RKO (cell line): ENCODE measurements at regions not wholly inside any gene's neighbourhood (a gene's known extent, or its start where the extent isn't known, plus 50 kb on each side); places are given as distances from the start of the nearest gene placed in this dataset.
"Not testable (repeated sequence)": the region's sequence is repeated elsewhere in the genome, so short reads cannot be mapped to it uniquely, and the experiment has no call there.

Experiments
- DNase-seq: peaks from one replicate; pipeline ENCODE4 v3.0.0-alpha.2; 2016; ENCODE audit warnings: low spot score

DNA sequence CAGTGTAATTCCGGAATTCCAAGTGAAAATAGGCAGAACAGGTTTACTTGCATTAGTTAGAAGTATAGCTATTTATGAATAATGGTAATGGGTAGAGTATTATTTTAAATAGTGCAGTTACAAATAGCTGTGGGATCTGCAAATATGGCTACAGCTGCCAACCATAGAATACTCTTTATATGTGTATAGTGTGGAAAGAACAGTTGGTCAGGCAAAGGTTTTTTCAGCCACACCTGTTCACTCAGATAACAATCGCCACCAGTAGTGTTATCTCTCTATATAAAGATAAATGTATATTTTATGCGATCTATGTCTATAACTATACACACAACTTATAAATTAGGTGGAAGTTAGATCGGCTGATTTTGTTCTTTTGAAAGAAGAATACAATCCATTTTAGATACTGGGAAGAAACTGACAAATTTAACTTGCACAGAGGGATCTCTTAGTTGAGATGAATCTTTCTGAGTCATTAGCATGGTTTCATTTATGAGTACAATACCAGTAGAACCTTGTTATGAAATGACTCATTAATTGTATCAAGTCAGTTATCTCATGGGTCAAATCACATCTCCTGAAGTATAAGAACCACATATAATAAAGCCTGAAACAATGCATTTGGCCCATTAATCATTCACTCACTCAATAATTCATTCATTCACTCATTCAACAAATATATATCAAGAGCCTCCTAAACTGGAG lies 100.9 kb upstream of the NR3C2 start:
- peak; percentile 11 for DNase-seq

GRCh38 chr4:148540622-148541326 lies 98.6 kb upstream of the NR3C2 start:
- DNase-seq = no peak

DNA sequence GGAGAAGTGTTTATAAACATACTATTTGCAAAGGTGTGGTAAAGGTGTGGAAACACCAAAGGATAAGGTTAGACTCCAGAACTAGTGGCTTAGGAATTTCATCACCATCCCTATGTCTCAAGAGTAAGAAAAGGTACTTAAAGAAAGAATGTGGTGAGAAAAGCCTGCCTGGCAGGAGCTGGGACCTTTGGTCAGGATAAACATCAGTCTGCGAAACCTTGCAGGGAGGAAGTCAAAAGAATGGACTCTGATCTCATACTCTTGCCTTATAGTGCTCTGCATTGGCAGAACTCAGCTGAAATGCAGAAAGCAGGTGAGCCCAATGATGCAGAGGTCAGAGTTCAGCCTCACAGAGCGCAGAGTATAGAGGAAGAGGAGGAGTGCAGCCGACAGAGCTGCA lies 97.2 kb upstream of the NR3C2 start:
- DNase-seq = no peak

DNA sequence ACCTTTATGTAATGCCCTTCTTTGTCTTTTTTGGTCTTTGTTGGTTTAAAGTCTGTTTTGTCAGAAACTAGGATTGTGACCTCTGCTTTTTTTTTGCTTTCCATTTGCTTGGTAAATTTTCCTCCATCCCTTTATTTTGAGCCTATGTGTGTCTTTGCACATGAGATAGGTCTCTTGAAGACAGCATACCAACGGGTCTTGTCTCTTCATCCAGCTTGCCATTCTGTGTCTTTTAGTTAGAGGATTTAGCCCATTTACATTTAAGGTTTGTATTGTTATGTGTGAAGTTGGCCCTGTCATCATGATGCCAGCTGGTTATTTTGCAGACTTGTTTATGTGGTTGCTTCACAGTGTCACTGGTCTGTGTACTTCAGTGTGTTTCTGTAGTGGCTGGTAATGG lies 91.6 kb upstream of the NR3C2 start:
- DNase-seq = not testable (repeated sequence)

- no peak for DNase-seq
Measured at GRCh38 chr4:148530114-148530513, 87.9 kb upstream of the NR3C2 start.

DNA sequence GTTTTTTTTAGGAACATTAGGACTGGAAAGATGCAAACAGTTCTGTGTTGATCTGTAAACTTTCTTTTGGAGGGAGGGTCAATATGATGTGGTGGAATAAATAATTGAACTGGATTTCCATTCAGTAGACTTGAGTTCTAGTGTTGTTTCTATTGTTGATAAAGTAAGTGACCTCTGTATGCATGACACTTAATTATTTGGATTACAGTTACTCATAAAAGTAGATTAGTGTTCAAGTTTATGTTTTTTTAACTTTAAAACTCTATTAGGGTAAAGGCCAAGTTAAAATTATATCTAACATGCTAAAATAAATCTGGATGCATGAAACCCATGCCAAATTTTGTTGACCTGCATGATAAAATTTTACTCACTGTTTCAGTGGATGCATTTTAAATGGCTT lies 85.4 kb upstream of the NR3C2 start:
- DNase-seq = no peak

DNA sequence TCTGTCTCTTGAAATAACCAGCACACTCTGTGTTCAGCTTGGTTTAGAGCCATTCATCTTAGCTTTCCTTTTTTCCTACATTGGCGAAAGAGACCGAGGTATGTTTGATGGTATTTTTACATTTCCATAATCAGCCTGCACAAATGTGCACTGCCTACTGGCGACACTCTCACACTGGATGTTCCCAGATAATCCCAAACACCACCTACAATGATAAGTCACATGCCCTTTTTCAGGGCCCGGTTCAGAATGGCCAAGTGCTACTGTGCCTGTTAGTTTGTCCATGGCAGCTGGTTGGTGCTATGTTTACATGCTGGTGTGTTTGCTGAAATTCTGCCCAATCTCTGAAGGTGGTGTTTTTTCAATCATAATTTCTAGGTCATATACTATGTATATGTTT lies 80.8 kb upstream of the NR3C2 start:
- DNase-seq = no peak

GRCh38 chr4:148515248-148515647 lies 73.0 kb upstream of the NR3C2 start:
- peak; percentile 53 for DNase-seq

GRCh38 chr4:148514581-148514980 lies 72.4 kb upstream of the NR3C2 start:
- no peak for DNase-seq

DNA sequence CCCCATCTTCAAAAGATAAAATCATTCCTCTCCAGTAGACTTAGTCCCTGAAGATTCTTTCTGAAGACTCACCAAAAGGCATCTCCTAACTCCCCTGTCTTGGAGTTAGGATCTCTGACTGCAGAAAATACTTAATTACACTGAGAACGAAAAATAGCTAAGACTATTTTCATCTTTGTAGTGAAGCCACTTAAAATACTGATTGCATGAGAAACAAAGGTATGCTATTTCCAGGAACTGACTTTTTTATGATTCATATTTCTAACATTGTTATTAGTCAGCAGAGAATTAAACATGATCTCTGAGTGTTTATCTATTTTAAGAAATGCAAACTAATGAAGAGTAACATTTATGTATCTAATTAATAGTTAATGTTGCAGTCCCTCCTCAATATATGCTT lies 71.8 kb upstream of the NR3C2 start:
- peak; percentile 30 for DNase-seq

DNA sequence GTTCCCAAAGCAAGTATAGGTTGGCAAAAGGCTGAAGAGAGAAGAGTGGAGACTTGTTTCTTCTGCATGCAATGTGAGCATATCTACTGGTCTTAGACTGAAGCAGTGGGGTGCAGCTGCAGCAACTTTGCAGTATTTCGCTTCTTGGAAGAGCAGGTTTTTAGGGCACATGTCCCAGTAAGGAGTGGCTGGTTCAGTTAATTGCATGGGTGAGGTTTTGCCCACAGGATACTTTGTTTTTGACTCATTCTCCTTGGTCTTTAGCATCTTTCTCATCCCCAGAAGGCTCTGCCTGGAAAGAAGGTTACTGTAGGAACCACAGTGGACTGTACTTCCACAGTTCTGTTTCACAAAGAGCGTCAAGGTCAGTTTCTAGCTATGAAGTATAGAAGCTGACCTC lies 68.0 kb upstream of the NR3C2 start:
- no peak for DNase-seq

DNA sequence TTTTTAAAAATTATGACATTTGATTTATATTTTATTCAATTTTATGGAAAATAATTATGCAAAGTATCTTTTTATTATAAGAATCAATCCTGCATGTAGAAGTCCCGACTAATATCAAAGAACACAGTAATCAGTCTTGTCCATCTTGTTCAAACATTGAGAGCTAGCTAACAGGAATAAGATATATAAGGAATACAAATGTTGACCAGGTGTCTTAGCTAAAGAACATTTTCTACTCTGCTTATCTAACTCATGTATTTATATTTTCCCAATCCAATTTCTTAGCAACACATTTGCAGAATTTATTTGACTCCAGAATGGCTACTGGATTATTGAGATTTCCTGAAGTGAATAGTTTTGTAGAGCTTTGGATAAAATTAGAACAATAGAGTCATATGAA lies 61.5 kb upstream of the NR3C2 start:
- DNase-seq = no peak

- DNase-seq = no peak
Measured at GRCh38 chr4:148497258-148497657, 55.0 kb upstream of the NR3C2 start.

- DNase-seq = no peak
Measured at GRCh38 chr4:148495463-148495862, 53.2 kb upstream of the NR3C2 start.
